PC-3 (cell line): ENCODE measurements at regions not wholly inside any gene's neighbourhood (a gene's known extent, or its start where the extent isn't known, plus 50 kb on each side); places are given as distances from the start of the nearest gene placed in this dataset.

Experiments
- ATAC-seq: fragments of 200-7000 bp; cut with Tn5 transposase; 2 replicates; pipeline ENCODE4 v1.9.1; 2020; ENCODE audit warnings: mild to moderate bottlenecking, moderate library complexity
- BruUV-seq: library from RNA; stranded (reverse); fragments of 400-500 nt; replicated peaks from 2 replicates; lab custom pipeline; 2021; lab: Mats Ljungman, UMichigan
- CTCF ChIA-PET: fragments of 300-600 bp; sonication (Branson Sonifier 250); formaldehyde crosslinking; loops from one replicate; lab custom pipeline; 2022; ENCODE audit warnings: antibody characterized with exemption; lab: Charles Lee
- POLR2A ChIA-PET: fragments of 300-600 bp; sonication (Branson Sonifier 250); formaldehyde crosslinking; loops from one replicate; lab custom pipeline; 2022; ENCODE audit warnings: antibody characterized with exemption; ENCODE audit not compliant: unreplicated experiment; lab: Charles Lee
- DNase-seq: peaks from one replicate; pipeline ENCODE4 v3.0.0-alpha.2; 2015
- H2AFZ ChIP-seq: fragments of 300-600 bp; sonication (generic); 2 replicates; pipeline ENCODE4 v1.6.0; 2016; ENCODE audit warnings: antibody characterized with exemption, low read length
- H3F3A ChIP-seq: fragments of 300-600 bp; sonication (generic); one replicate; pipeline ENCODE4 v1.6.0; 2017; ENCODE audit warnings: antibody characterized with exemption, low read length, control low read depth, mild to moderate bottlenecking; ENCODE audit not compliant: unreplicated experiment
- H3K27ac ChIP-seq: fragments of 300-600 bp; sonication (generic); 2 replicates; pipeline ENCODE4 v1.5.1; 2016; ENCODE audit warnings: mild to moderate bottlenecking, low read length
- H3K27me3 ChIP-seq: fragments of 300-600 bp; sonication (generic); 2 replicates; pipeline ENCODE4 v1.6.1; 2016; ENCODE audit warnings: low read length, mixed read lengths
- H3K36me3 ChIP-seq: fragments of 300-600 bp; sonication (generic); 2 replicates; pipeline ENCODE4 v1.6.1; 2016; ENCODE audit warnings: low read depth, mixed run types, low read length, mixed read lengths
- H3K4me1 ChIP-seq: fragments of 300-600 bp; sonication (generic); 2 replicates; pipeline ENCODE4 v1.5.1; 2016; ENCODE audit warnings: low read length; ENCODE audit not compliant: insufficient read depth
- H3K4me2 ChIP-seq: fragments of 300-600 bp; sonication (generic); 2 replicates; pipeline ENCODE4 v1.6.0; 2016; ENCODE audit warnings: low read length
- H3K4me3 ChIP-seq: fragments of 300-600 bp; sonication (generic); 2 replicates; pipeline ENCODE4 v1.5.1; 2016; ENCODE audit warnings: mild to moderate bottlenecking, low read length, mixed read lengths
- H3K79me2 ChIP-seq: fragments of 300-600 bp; sonication (generic); 2 replicates; pipeline ENCODE4 v1.6.1; 2017; ENCODE audit warnings: low read length, mixed read lengths
- H3K9ac ChIP-seq: fragments of 300-600 bp; sonication (generic); 2 replicates; pipeline ENCODE4 v1.6.0; 2016; ENCODE audit warnings: mild to moderate bottlenecking, low read length
- H3K9me2 ChIP-seq: fragments of 300-600 bp; sonication (generic); replicated peaks from 2 replicates; pipeline ENCODE4 v1.6.1; 2016; ENCODE audit warnings: mixed run types, low read length, mixed read lengths
- H3K9me3 ChIP-seq: fragments of 300-600 bp; sonication (generic); 2 replicates; pipeline ENCODE4 v1.6.1; 2016; ENCODE audit warnings: low read length, mixed read lengths
- H4K20me1 ChIP-seq: fragments of 300-600 bp; sonication (generic); 2 replicates; pipeline ENCODE4 v1.6.1; 2016; ENCODE audit warnings: low read length, mixed read lengths
- EZH2 ChIP-seq: fragments of 300-600 bp; sonication (generic); IDR thresholded peaks from one replicate; pipeline ENCODE4 v1.6.1; 2017; ENCODE audit warnings: antibody characterized with exemption, mild to moderate bottlenecking, low read length; ENCODE audit not compliant: unreplicated experiment
- EZH2phosphoT487 ChIP-seq: fragments of 300-600 bp; sonication (generic); IDR thresholded peaks from 2 replicates; pipeline ENCODE4 v1.6.1; 2018; ENCODE audit warnings: mild to moderate bottlenecking, antibody characterized with exemption, low read length, borderline replicate concordance
- intact Hi-C: fragments of 100-400 bp; cut with micrococcal nuclease; formaldehyde crosslinking; loops from 2 replicates; pipeline ENCODE4 v1.9.0; 2023
- TF ChIP-seq, protein P1 (sequence below): fragments of 300-600 bp; sonication (generic); conservative IDR thresholded peaks from 2 replicates; pipeline ENCODE4 v1.5.1; 2017; ENCODE audit warnings: antibody characterized with exemption, low read depth, mild to moderate bottlenecking, low read length

DNA sequence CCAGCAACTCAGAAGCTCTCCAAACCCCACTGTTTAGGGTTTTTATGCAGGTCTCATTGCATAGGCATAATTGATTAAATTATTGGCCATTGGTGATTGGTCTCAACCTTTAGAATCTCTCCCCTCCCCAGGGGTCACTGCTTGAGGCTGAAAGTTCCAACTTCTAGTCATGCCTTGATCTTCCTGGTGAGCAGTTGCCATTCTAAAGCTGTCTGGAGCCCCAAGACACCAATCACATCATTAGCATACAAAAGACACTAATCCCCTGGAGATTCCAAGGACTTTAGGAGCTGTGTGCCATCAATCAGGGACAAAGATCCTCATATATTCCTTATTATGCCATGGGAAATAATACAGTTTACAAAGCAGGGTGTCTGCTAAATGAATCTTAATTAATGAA, 863.4 kb upstream of the KLHL29 start:
- intact Hi-C loops, result no loop called here
- Histone ChIP-seq H3K9ac (no peak overlapping the region), H2AFZ (no peak overlapping the region), H3K4me1 (no peaks in the 10 kb centered on the region), H3K4me2 (no peak overlapping the region), H4K20me1 (no peaks in the 10 kb centered on the region), H3F3A (no peaks in the 10 kb centered on the region), H3K9me3 (peaks cover 7% of the 10 kb centered on the region; the same call in 1 of the 2 replicates), H3K4me3 (no peak overlapping the region), H3K36me3 (no peaks in the 10 kb centered on the region), H3K27ac (no peak overlapping the region), H3K27me3 (no peaks in the 10 kb centered on the region), H3K9me2 (no peaks in the 10 kb centered on the region), H3K79me2 (no peaks in the 10 kb centered on the region)
- ChIA-PET POLR2A (no interaction called here), CTCF (no interaction called here)
- no TSS peak for BruUV-seq
- DNase-seq (no peak), ATAC-seq (no peak)
- TF ChIP-seq EZH2phosphoT487 (no peak), EZH2 (no peak)
- TF ChIP-seq, protein P1, sequence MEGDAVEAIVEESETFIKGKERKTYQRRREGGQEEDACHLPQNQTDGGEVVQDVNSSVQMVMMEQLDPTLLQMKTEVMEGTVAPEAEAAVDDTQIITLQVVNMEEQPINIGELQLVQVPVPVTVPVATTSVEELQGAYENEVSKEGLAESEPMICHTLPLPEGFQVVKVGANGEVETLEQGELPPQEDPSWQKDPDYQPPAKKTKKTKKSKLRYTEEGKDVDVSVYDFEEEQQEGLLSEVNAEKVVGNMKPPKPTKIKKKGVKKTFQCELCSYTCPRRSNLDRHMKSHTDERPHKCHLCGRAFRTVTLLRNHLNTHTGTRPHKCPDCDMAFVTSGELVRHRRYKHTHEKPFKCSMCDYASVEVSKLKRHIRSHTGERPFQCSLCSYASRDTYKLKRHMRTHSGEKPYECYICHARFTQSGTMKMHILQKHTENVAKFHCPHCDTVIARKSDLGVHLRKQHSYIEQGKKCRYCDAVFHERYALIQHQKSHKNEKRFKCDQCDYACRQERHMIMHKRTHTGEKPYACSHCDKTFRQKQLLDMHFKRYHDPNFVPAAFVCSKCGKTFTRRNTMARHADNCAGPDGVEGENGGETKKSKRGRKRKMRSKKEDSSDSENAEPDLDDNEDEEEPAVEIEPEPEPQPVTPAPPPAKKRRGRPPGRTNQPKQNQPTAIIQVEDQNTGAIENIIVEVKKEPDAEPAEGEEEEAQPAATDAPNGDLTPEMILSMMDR, result no peak

DNA sequence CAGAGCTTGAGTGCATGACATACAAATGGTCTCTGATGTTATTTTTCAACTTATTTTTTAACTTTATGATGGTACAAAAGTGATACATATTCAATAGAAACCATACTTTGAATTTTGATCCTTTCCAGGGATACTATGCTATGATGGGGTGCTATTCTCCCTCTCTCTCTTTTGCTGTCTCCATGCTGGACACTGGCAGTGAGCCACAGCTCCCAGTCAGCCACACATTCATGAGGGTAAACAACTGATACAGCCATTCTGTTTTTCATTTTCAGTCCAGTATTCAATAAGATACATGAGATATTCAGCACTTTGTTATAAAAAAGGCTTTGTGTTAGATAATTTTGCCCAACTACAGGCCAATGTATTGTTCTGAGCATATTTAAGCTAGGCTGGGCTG, 859.3 kb upstream of the KLHL29 start:
- intact Hi-C loops, result no loop called here
- Histone ChIP-seq H2AFZ (no peak overlapping the region), H3K9me3 (0 out of 2 replicates have a peak, but pooled peaks cover 3% of the 10 kb centered on the region), H3F3A (no peaks in the 10 kb centered on the region), H3K36me3 (no peaks in the 10 kb centered on the region), H3K9me2 (no peaks in the 10 kb centered on the region), H3K27ac (no peak overlapping the region), H3K27me3 (no peaks in the 10 kb centered on the region), H3K4me1 (no peaks in the 10 kb centered on the region), H3K9ac (no peak overlapping the region), H4K20me1 (no peaks in the 10 kb centered on the region), H3K4me2 (no peak overlapping the region), H3K4me3 (no peak overlapping the region), H3K79me2 (no peaks in the 10 kb centered on the region)
- ATAC-seq (no peak), DNase-seq (no peak)
- CTCF ChIA-PET, result no interaction called here
- TF ChIP-seq EZH2phosphoT487 (no peak), EZH2 (no peak)
- TF ChIP-seq, protein P1, result no peak
- BruUV-seq, result no TSS peak
- POLR2A ChIA-PET, result no interaction called here

- no peak overlapping the region for H3K4me2 ChIP-seq
- no peaks in the 10 kb centered on the region for H3K79me2 ChIP-seq
- intact Hi-C loops, result no loop called here
- TF ChIP-seq, protein P1, result no peak
- TF ChIP-seq EZH2phosphoT487 (no peak), EZH2 (no peak)
- H3K4me1 ChIP-seq, result no peaks in the 10 kb centered on the region
- no peaks in the 10 kb centered on the region for H3K36me3 ChIP-seq
- no peaks in the 10 kb centered on the region for H3K9me2 ChIP-seq
- H3K9me3 ChIP-seq, result peaks cover 8% of the 10 kb centered on the region; the same call in 1 of the 2 replicates
- no peak for DNase-seq
- H4K20me1 ChIP-seq, result no peaks in the 10 kb centered on the region
- no peaks in the 10 kb centered on the region for H3K27me3 ChIP-seq
- no peak overlapping the region for H2AFZ ChIP-seq
- no peak overlapping the region for H3K9ac ChIP-seq
- no peaks in the 10 kb centered on the region for H3F3A ChIP-seq
- no peak overlapping the region for H3K27ac ChIP-seq
- POLR2A ChIA-PET, result no interaction called here
- CTCF ChIA-PET, result no interaction called here
- H3K4me3 ChIP-seq, result no peak overlapping the region
- ATAC-seq, result no peak
- BruUV-seq, result no TSS peak
Observed at GRCh38 chr2:22530131-22530530, 854.8 kb upstream of the KLHL29 start.
